GM23338 (cell line): ENCODE measurements at regions not wholly inside any gene's neighbourhood (a gene's known extent, or its start where the extent isn't known, plus 50 kb on each side); places are given as distances from the start of the nearest gene placed in this dataset.

Experiments
- ATAC-seq: fragments of 200-7000 bp; cut with Tn5 transposase; 3 replicates; pipeline ENCODE4 v1.9.1; 2020
- DNase-seq: peaks from one replicate; pipeline ENCODE4 v3.0.0-alpha.2; 2015; ENCODE audit warnings: low spot score
- H2AFZ ChIP-seq: fragments of 200-600 bp; sonication (generic); 2 replicates; pipeline ENCODE4 v1.8.0; 2016; ENCODE audit warnings: antibody characterized with exemption, mild to moderate bottlenecking, moderate library complexity
- H3F3A ChIP-seq: fragments of 200-600 bp; sonication (generic); replicated peaks from 2 replicates; pipeline ENCODE4 v1.8.0; 2017; ENCODE audit warnings: antibody characterized with exemption, mixed run types, low read depth
- H3K27ac ChIP-seq: fragments of 200-600 bp; sonication (generic); 2 replicates; pipeline ENCODE4 v1.6.1; 2016; ENCODE audit warnings: low read depth
- H3K27me3 ChIP-seq: fragments of 200-600 bp; sonication (generic); 2 replicates; pipeline ENCODE4 v1.8.0; 2016; ENCODE audit warnings: mild to moderate bottlenecking, mixed run types, moderate library complexity; ENCODE audit not compliant: insufficient read depth
- H3K36me3 ChIP-seq: fragments of 200-600 bp; sonication (generic); 2 replicates; pipeline ENCODE4 v1.8.0; 2016; ENCODE audit warnings: mild to moderate bottlenecking; ENCODE audit not compliant: insufficient read depth
- H3K4me1 ChIP-seq: fragments of 200-600 bp; sonication (generic); 2 replicates; pipeline ENCODE4 v1.8.0; 2016; ENCODE audit warnings: mild to moderate bottlenecking, moderate library complexity; ENCODE audit not compliant: insufficient read depth
- H3K4me2 ChIP-seq: fragments of 200-600 bp; sonication (generic); 2 replicates; pipeline ENCODE4 v1.7.1; 2017; ENCODE audit warnings: mixed run types
- H3K4me3 ChIP-seq: fragments of 200-600 bp; sonication (generic); 2 replicates; pipeline ENCODE4 v1.6.1; 2016; ENCODE audit warnings: mixed run types
- H3K79me2 ChIP-seq: fragments of 200-600 bp; sonication (generic); replicated peaks from 2 replicates; pipeline ENCODE4 v1.8.0; 2017; ENCODE audit warnings: mild to moderate bottlenecking; ENCODE audit not compliant: insufficient read depth
- H3K9me2 ChIP-seq: fragments of 200-600 bp; sonication (generic); 2 replicates; pipeline ENCODE4 v1.8.0; 2017; ENCODE audit not compliant: insufficient read depth
- H4K20me1 ChIP-seq: fragments of 200-600 bp; sonication (generic); replicated peaks from 2 replicates; pipeline ENCODE4 v1.8.0; 2017; ENCODE audit warnings: mild to moderate bottlenecking; ENCODE audit not compliant: insufficient read depth
- H3K27ac Mint-ChIP-seq: 2 replicates; pipeline ENCODE4 v1.8.0; 2020; ENCODE audit warnings: inconsistent platforms, mild to moderate bottlenecking, moderate library complexity, mixed read lengths
- H3K27me3 Mint-ChIP-seq: 3 replicates; pipeline ENCODE4 v1.8.0; 2022; ENCODE audit warnings: low read depth, mild to moderate bottlenecking, moderate library complexity, mixed read lengths, inconsistent platforms; ENCODE audit not compliant: insufficient read depth, poor library complexity
- H3K36me3 Mint-ChIP-seq: 3 replicates; pipeline ENCODE4 v1.8.0; 2021; ENCODE audit warnings: low read depth, mild to moderate bottlenecking, inconsistent platforms, moderate library complexity, mixed read lengths
- H3K4me1 Mint-ChIP-seq: 3 replicates; pipeline ENCODE4 v1.8.0; 2020; ENCODE audit warnings: mild to moderate bottlenecking, inconsistent platforms, mixed read lengths
- H3K4me3 Mint-ChIP-seq: 3 replicates; pipeline ENCODE4 v1.8.0; 2021; ENCODE audit warnings: moderate library complexity, mild to moderate bottlenecking, inconsistent platforms, mixed read lengths
- H3K9me3 Mint-ChIP-seq: 3 replicates; pipeline ENCODE4 v1.8.0; 2020; ENCODE audit warnings: moderate library complexity, mild to moderate bottlenecking, inconsistent platforms, mixed read lengths
- CREB1 ChIP-seq: fragments of 250-450 bp; sonication (Bioruptor Pico); IDR thresholded peaks from 2 replicates; pipeline ENCODE4 v1.5.0; 2020; ENCODE audit warnings: low read depth, mild to moderate bottlenecking, moderate library complexity
- ETS1 ChIP-seq: IDR thresholded peaks from 2 replicates; pipeline ENCODE4 v1.6.1; 2016; ENCODE audit warnings: antibody characterized with exemption
- EZH2 ChIP-seq: fragments of 200-600 bp; sonication (generic); IDR thresholded peaks from one replicate; pipeline ENCODE4 v1.8.0; 2017; ENCODE audit warnings: antibody characterized with exemption, mild to moderate bottlenecking, low read depth; ENCODE audit not compliant: unreplicated experiment
- EZH2phosphoT487 ChIP-seq: fragments of 200-600 bp; sonication (generic); IDR thresholded peaks from one replicate; pipeline ENCODE4 v1.8.1; 2018; ENCODE audit warnings: antibody characterized with exemption; ENCODE audit not compliant: unreplicated experiment
- JUNB ChIP-seq: IDR thresholded peaks from one replicate; pipeline ENCODE4 v1.6.1; 2016; ENCODE audit warnings: antibody characterized with exemption; ENCODE audit not compliant: unreplicated experiment
- NANOG ChIP-seq: IDR thresholded peaks from 2 replicates; pipeline ENCODE4 v1.6.1; 2016; ENCODE audit warnings: antibody characterized with exemption, borderline replicate concordance
- POLR2AphosphoS5 ChIP-seq: IDR thresholded peaks from 2 replicates; pipeline ENCODE4 v1.6.1; 2016; ENCODE audit warnings: antibody characterized with exemption, low read depth
- REST ChIP-seq: IDR thresholded peaks from one replicate; pipeline ENCODE4 v1.6.1; 2018; ENCODE audit warnings: antibody characterized with exemption; ENCODE audit not compliant: unreplicated experiment
- STAT1 ChIP-seq: IDR thresholded peaks from one replicate; pipeline ENCODE4 v1.6.1; 2016; ENCODE audit warnings: antibody characterized with exemption; ENCODE audit not compliant: unreplicated experiment
- ZNF114 ChIP-seq: fragments of 250-450 bp; sonication (Bioruptor Pico); IDR thresholded peaks from 2 replicates; pipeline ENCODE4 v1.5.0; 2020; ENCODE audit warnings: mild to moderate bottlenecking, moderate library complexity
- TF ChIP-seq, protein P1 (sequence below), 2 experiments: fragments of 200-600 bp in 1 of 2; sonication (generic) in 1 of 2; conservative IDR thresholded peaks; 2 replicates each; pipeline versions ENCODE4 v1.5.1 to v1.6.1; 2016 to 2017; ENCODE audit warnings: antibody characterized with exemption in 2 of 2, low read depth in 2 of 2, mild to moderate bottlenecking in 2 of 2, moderate library complexity in 1 of 2
- TF ChIP-seq, protein P2 (sequence below): fragments of 250-450 bp; sonication (Bioruptor Pico); IDR thresholded peaks from 2 replicates; pipeline ENCODE4 v1.5.0; 2020; ENCODE audit warnings: mild to moderate bottlenecking, moderate library complexity

DNA sequence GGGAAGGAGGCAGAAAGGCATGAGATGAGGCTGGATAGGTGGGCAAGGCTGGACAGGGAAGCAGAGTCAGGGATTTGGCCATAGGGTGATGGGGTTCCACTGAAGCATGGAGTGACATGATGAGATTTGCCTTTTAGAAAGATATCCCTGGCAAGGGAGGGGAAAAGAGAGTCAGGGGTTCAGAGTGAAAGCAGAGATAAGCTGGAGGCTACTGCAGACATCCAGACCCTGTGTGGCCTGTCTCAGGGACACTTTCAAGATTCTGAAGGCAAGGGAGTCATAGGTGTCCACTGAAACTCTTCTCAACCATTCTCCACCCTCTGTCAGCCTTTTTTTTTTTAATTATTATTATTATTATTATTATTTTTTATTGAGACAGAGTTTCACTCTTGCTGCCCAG is 94.0 kb upstream of the SPATA12 start:
- Histone ChIP-seq H4K20me1 (no peaks in the 10 kb centered on the region), H3K4me2 (no peak overlapping the region), H3K36me3 (no peaks in the 10 kb centered on the region), H3K27ac (no peak overlapping the region), H3F3A (no peaks in the 10 kb centered on the region), H3K27me3 (no peaks in the 10 kb centered on the region), H3K79me2 (no peaks in the 10 kb centered on the region), H2AFZ (no peak overlapping the region), H3K4me3 (no peak overlapping the region), H3K9me2 (no peaks in the 10 kb centered on the region), H3K4me1 (0 out of 2 replicates have a peak, but pooled peaks cover 3% of the 10 kb centered on the region)
- peaks cover 2% of the 10 kb centered on the region; the same call in 2 of the 3 replicates for H3K9me3 Mint-ChIP-seq
- TF ChIP-seq EZH2 (no peak), EZH2phosphoT487 (no peak), STAT1 (no peak), NANOG (no peak), ETS1 (no peak), ZNF114 (CRISPR knock-in tag) (no peak), REST (no peak), POLR2AphosphoS5 (no peak), CREB1 (no peak), JUNB (no peak)
- TF ChIP-seq, protein P1, sequence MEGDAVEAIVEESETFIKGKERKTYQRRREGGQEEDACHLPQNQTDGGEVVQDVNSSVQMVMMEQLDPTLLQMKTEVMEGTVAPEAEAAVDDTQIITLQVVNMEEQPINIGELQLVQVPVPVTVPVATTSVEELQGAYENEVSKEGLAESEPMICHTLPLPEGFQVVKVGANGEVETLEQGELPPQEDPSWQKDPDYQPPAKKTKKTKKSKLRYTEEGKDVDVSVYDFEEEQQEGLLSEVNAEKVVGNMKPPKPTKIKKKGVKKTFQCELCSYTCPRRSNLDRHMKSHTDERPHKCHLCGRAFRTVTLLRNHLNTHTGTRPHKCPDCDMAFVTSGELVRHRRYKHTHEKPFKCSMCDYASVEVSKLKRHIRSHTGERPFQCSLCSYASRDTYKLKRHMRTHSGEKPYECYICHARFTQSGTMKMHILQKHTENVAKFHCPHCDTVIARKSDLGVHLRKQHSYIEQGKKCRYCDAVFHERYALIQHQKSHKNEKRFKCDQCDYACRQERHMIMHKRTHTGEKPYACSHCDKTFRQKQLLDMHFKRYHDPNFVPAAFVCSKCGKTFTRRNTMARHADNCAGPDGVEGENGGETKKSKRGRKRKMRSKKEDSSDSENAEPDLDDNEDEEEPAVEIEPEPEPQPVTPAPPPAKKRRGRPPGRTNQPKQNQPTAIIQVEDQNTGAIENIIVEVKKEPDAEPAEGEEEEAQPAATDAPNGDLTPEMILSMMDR (conservative IDR thresholded peaks at IDR 0.05; ENCODE audit: low read depth in 2 of 2), result no peak
- TF ChIP-seq, protein P2, sequence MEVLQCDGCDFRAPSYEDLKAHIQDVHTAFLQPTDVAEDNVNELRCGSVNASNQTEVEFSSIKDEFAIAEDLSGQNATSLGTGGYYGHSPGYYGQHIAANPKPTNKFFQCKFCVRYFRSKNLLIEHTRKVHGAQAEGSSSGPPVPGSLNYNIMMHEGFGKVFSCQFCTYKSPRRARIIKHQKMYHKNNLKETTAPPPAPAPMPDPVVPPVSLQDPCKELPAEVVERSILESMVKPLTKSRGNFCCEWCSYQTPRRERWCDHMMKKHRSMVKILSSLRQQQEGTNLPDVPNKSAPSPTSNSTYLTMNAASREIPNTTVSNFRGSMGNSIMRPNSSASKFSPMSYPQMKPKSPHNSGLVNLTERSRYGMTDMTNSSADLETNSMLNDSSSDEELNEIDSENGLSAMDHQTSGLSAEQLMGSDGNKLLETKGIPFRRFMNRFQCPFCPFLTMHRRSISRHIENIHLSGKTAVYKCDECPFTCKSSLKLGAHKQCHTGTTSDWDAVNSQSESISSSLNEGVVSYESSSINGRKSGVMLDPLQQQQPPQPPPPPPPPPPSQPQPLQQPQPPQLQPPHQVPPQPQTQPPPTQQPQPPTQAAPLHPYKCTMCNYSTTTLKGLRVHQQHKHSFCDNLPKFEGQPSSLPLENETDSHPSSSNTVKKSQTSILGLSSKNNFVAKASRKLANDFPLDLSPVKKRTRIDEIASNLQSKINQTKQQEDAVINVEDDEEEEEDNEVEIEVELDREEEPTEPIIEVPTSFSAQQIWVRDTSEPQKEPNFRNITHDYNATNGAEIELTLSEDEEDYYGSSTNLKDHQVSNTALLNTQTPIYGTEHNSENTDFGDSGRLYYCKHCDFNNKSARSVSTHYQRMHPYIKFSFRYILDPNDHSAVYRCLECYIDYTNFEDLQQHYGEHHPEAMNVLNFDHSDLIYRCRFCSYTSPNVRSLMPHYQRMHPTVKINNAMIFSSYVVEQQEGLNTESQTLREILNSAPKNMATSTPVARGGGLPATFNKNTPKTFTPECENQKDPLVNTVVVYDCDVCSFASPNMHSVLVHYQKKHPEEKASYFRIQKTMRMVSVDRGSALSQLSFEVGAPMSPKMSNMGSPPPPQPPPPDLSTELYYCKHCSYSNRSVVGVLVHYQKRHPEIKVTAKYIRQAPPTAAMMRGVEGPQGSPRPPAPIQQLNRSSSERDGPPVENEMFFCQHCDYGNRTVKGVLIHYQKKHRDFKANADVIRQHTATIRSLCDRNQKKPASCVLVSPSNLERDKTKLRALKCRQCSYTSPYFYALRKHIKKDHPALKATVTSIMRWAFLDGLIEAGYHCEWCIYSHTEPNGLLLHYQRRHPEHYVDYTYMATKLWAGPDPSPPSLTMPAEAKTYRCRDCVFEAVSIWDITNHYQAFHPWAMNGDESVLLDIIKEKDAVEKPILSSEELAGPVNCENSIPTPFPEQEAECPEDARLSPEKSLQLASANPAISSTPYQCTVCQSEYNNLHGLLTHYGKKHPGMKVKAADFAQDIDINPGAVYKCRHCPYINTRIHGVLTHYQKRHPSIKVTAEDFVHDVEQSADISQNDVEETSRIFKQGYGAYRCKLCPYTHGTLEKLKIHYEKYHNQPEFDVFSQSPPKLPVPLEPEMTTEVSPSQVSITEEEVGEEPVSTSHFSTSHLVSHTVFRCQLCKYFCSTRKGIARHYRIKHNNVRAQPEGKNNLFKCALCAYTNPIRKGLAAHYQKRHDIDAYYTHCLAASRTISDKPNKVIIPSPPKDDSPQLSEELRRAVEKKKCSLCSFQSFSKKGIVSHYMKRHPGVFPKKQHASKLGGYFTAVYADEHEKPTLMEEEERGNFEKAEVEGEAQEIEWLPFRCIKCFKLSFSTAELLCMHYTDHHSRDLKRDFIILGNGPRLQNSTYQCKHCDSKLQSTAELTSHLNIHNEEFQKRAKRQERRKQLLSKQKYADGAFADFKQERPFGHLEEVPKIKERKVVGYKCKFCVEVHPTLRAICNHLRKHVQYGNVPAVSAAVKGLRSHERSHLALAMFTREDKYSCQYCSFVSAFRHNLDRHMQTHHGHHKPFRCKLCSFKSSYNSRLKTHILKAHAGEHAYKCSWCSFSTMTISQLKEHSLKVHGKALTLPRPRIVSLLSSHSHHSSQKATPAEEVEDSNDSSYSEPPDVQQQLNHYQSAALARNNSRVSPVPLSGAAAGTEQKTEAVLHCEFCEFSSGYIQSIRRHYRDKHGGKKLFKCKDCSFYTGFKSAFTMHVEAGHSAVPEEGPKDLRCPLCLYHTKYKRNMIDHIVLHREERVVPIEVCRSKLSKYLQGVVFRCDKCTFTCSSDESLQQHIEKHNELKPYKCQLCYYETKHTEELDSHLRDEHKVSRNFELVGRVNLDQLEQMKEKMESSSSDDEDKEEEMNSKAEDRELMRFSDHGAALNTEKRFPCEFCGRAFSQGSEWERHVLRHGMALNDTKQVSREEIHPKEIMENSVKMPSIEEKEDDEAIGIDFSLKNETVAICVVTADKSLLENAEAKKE (CRISPR knock-in tag), result no peak
- no peaks in the 10 kb centered on the region for H3K36me3 Mint-ChIP-seq
- H3K4me3 Mint-ChIP-seq, result no peak overlapping the region
- DNase-seq, result no peak
- H3K27ac Mint-ChIP-seq, result no peak overlapping the region
- peaks cover 2% of the 10 kb centered on the region; the same call in 1 of the 3 replicates for H3K4me1 Mint-ChIP-seq
- no peak for ATAC-seq
- H3K27me3 Mint-ChIP-seq, result peaks cover 5% of the 10 kb centered on the region
